SK-N-MC (cell line): ENCODE measurements at regions not wholly inside any gene's neighbourhood (a gene's known extent, or its start where the extent isn't known, plus 50 kb on each side); places are given as distances from the start of the nearest gene placed in this dataset.

Experiments used
- EZH2 ChIP-seq: fragments of 200-600 bp; sonication (generic); IDR thresholded peaks from one replicate; pipeline ENCODE4 v1.6.1; 2017; ENCODE audit warnings: antibody characterized with exemption
- POLR2AphosphoS5 ChIP-seq: IDR thresholded peaks from 2 replicates; pipeline ENCODE4 v1.6.1; 2012; ENCODE audit warnings: mild to moderate bottlenecking, low read depth, low read length, borderline replicate concordance

GRCh38 chr5:4411664-4412063 is 728.5 kb upstream of the ADAMTS16 start:
- TF ChIP-seq EZH2: no peak
- TF ChIP-seq POLR2AphosphoS5: no peak
